ENCODE measurements at regions not wholly inside any gene's neighbourhood (a gene's known extent, or its start where the extent isn't known, plus 50 kb on each side); places are given as distances from the start of the nearest gene placed in this dataset.

GRCh38 chr12:4034921-4035320 is 161.7 kb upstream of the PARP11 start:
- ATAC-seq, result no peak
- Histone ChIP-seq H3K9me2 (ENCODE audit: insufficient read depth) (no peaks in the 10 kb centered on the region), H3K27ac (ENCODE audit: low read depth, low read length) (no peak overlapping the region), H2AFZ (ENCODE audit: low read depth, low read length, poor library complexity, severe bottlenecking) (no peak overlapping the region), H3K4me3 (replicated peaks in 1 of 2; ENCODE audit: low read depth in 1 of 2, low read length in 2 of 2) (no peak overlapping the region), H3K79me2 (ENCODE audit: insufficient read depth, low read length) (no peaks in the 10 kb centered on the region), H3K4me1 (ENCODE audit: control insufficient read depth in 1 of 2, insufficient read depth in 2 of 2, low read length in 2 of 2) (peaks cover 6 to 20% of the 10 kb centered on the region in 2 experiments), H3K36me3 (ENCODE audit: control insufficient read depth in 1 of 2, insufficient read depth in 2 of 2, low read length in 2 of 2) (no peaks in the 10 kb centered on the region), H3K9me3 (ENCODE audit: control insufficient read depth in 1 of 2, insufficient read depth in 1 of 2, low read depth in 1 of 2, low read length in 2 of 2) (no peaks in the 10 kb centered on the region), H3K9ac (ENCODE audit: low read length) (no peak overlapping the region), H4K20me1 (ENCODE audit: insufficient read depth) (no peaks in the 10 kb centered on the region), H3K4me2 (ENCODE audit: low read length) (no peak overlapping the region), H3K27me3 (ENCODE audit: insufficient read depth, low read length) (peaks cover 64% of the 10 kb centered on the region)
- BruUV-seq (replicated peaks), result no TSS peak
- DNase-seq (ENCODE audit: low read depth, low spot score), result no peak
- CTCF ChIA-PET, result interaction anchor here (3.5 kb wide), 1 partner anchor 242 kb away, joined by 12 read pairs; no protein-coding TSS in a partner anchor
- TF ChIP-seq, protein P1, sequence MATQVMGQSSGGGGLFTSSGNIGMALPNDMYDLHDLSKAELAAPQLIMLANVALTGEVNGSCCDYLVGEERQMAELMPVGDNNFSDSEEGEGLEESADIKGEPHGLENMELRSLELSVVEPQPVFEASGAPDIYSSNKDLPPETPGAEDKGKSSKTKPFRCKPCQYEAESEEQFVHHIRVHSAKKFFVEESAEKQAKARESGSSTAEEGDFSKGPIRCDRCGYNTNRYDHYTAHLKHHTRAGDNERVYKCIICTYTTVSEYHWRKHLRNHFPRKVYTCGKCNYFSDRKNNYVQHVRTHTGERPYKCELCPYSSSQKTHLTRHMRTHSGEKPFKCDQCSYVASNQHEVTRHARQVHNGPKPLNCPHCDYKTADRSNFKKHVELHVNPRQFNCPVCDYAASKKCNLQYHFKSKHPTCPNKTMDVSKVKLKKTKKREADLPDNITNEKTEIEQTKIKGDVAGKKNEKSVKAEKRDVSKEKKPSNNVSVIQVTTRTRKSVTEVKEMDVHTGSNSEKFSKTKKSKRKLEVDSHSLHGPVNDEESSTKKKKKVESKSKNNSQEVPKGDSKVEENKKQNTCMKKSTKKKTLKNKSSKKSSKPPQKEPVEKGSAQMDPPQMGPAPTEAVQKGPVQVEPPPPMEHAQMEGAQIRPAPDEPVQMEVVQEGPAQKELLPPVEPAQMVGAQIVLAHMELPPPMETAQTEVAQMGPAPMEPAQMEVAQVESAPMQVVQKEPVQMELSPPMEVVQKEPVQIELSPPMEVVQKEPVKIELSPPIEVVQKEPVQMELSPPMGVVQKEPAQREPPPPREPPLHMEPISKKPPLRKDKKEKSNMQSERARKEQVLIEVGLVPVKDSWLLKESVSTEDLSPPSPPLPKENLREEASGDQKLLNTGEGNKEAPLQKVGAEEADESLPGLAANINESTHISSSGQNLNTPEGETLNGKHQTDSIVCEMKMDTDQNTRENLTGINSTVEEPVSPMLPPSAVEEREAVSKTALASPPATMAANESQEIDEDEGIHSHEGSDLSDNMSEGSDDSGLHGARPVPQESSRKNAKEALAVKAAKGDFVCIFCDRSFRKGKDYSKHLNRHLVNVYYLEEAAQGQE (IDR thresholded peaks at IDR 0.05; ENCODE audit: low read depth), result no peak
- TF ChIP-seq CBX3 (IDR thresholded peaks at IDR 0.05; ENCODE audit: low read depth) (no peak), FOSL1 (IDR thresholded peaks at IDR 0.05; ENCODE audit: low read depth) (no peak), CEBPB (IDR thresholded peaks at IDR 0.05; ENCODE audit: low read depth) (no peak), ELF1 (IDR thresholded peaks at IDR 0.05; ENCODE audit: borderline replicate concordance, low read depth) (no peak), ZFX (IDR thresholded peaks at IDR 0.05) (no peak), POLR2A (IDR thresholded peaks at IDR 0.05; ENCODE audit: borderline replicate concordance, extremely low read depth, insufficient read depth, insufficient read length) (no peak), POLR2AphosphoS5 (IDR thresholded peaks at IDR 0.05; ENCODE audit: low read depth, low read length) (no peak), EZH2phosphoT487 (IDR thresholded peaks at IDR 0.05; ENCODE audit: borderline replicate concordance) (no peak), ZNF274 (IDR thresholded peaks at IDR 0.05; ENCODE audit: low read depth, low read length) (no peak), CTCF (IDR thresholded peaks at IDR 0.05 in 2 of 3, conservative IDR thresholded peaks at IDR 0.05 in 1 of 3; ENCODE audit: borderline replicate concordance in 1 of 3, insufficient read depth in 1 of 3, low read depth in 2 of 3, low read length in 2 of 3) (no peak), SP1 (IDR thresholded peaks at IDR 0.05; ENCODE audit: low read depth) (no peak), JUND (IDR thresholded peaks at IDR 0.05) (no peak), MAX (IDR thresholded peaks at IDR 0.05) (no peak), YY1 (IDR thresholded peaks at IDR 0.05; ENCODE audit: extremely low read depth, insufficient replicate concordance, low read depth, low read length) (no peak), EZH2 (IDR thresholded peaks at IDR 0.05) (no peak), RAD21 (IDR thresholded peaks at IDR 0.05; ENCODE audit: low read depth) (no peak)
- TF ChIP-seq, protein P2, sequence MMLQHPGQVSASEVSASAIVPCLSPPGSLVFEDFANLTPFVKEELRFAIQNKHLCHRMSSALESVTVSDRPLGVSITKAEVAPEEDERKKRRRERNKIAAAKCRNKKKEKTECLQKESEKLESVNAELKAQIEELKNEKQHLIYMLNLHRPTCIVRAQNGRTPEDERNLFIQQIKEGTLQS (IDR thresholded peaks at IDR 0.05), result no peak
- POLR2A ChIA-PET, result no interaction called here
- RAD21 ChIA-PET (ENCODE audit: low non-redundant PET in 1 of 2, low total read pairs in 2 of 2, uncharacterized antibody in 2 of 2, unreplicated experiment in 2 of 2), result no interaction called here
- intact Hi-C loops (cut with micrococcal nuclease), result loop anchor here (5.0 kb wide), 1 partner anchor 242 kb away; no protein-coding TSS in a partner anchor

Data from HCT116 (cell line).